GM21786 (cell line): ENCODE measurements at regions not wholly inside any gene's neighbourhood (a gene's known extent, or its start where the extent isn't known, plus 50 kb on each side); places are given as distances from the start of the nearest gene placed in this dataset.

Experiments used
- ATAC-seq: cut with Tn5 transposase; IDR thresholded peaks from one replicate; pipeline ENCODE4 v1.9.1; 2021; ENCODE audit not compliant: unreplicated experiment

DNA sequence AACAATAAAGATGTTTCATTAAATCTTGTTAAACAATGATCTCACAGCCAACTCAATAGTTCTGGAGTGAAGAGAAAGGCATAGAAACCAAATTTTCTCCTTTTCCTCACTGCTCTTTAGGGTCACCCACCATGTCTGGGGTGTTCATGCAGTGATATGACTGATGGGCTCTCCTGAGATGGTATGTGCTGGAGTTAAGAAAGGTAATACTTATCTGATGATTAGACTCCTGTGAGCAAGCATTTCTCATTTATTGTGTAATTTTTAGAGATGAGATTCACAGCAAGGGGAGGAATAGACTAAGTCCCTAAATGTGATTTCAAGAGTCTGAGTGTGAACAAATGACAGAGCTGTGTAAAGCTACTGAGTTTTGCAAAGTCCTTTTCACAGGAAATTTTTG, 1361.3 kb upstream of the CELF2 start:
- ATAC-seq = no peak

DNA sequence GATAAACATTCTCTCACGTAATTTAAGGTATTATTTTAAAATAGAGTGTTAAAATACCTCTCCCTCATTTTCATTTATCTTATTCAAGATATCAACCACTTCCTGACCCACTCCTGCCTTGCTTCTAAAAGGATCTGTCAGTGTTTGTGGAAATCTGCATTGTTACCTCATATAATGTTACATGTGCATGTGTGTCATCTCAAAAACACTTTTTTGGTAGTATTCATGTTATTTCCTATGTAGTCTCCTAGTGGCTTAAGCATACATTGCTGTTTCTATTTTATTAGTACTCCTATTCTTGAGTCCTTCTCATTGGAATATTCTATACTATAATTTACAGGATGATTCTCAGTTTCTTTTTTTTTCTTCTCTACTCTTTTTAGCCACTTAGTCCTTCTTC, 1360.7 kb upstream of the CELF2 start:
- no peak for ATAC-seq

DNA sequence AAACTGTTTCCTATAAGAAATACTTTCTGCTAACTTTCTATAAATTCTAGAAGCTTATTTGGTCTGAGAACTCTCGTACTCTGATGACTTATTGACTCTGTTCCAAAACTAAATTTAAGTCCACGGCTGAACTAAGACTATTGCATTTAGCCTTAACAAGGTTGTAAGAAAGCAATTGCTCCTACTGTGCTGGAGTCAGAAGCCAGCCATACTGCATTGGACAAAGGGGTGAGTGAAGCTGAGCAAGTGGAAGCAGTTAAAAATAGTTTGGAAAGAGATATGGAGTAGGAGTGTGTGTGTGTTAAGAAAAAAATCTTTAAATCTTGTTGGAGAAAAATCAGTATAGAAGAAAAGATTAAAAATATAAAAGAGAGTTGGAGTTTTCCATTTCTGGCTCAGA, 1360.1 kb upstream of the CELF2 start:
- ATAC-seq = no peak

- ATAC-seq = no peak
Observed at GRCh38 chr10:9668411-9668810, 1349.3 kb upstream of the CELF2 start.

DNA sequence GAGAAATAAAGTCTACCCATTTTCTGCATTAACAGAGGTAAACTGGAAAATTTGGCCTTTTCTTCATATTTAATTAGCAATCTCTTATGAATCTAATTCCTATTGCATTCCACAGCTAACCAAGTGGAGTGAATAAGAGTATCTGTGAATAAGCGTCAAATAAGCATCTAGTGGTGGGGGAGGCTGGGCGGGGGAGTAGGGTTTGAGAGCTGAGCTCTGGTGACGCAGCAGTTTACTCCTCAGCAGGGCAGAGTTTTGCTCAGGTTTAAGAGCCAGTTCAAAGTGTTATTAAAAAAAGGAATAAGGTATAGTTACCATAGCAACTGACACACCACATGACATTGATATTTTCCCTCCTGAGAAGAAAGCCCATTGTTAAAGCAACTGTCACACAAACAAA, 1346.8 kb upstream of the CELF2 start:
- ATAC-seq = no peak

- ATAC-seq = no peak
Observed at GRCh38 chr10:9681655-9682054, 1336.0 kb upstream of the CELF2 start.

GRCh38 chr10:9682802-9683201, 1334.9 kb upstream of the CELF2 start:
- ATAC-seq = no peak

GRCh38 chr10:9684186-9684585, 1333.5 kb upstream of the CELF2 start:
- ATAC-seq = no peak

DNA sequence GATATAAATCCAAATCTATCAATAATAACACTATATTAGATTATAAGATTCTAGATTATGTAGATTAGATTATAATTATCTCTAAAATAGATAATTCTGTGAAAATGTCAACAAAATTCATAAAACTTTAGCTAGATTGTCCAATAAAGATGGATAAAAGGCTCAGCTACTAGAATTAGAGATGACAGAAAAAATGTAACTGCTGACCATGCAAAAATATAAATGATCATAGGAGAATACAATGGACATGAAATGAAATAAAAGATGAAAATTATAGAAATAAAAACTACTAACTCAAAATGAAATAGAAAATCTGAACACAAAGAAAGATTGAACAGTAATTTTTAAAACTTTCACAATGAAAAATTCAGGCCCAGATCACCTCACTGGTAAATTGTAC, 1332.1 kb upstream of the CELF2 start:
- no peak for ATAC-seq

GRCh38 chr10:9688711-9689110, 1329.0 kb upstream of the CELF2 start:
- ATAC-seq = no peak

DNA sequence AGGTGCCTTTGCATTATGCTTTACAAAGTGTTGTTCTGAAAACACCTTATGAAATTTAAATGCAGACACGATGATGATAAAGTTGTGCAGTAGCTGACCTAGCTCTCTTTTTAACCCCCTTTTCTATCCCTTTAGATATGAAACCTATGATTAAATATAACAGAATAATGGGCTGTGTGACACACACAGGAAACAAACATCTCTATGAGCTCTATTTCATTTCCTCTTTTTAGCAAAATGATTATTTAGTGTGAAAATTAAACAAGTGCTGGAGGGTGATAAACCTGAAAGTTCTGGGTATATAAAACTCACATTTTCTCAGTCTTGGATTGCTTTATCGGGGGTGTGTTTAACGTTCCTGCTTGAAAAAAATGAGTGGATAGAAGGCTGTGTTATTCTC, 1310.5 kb upstream of the CELF2 start:
- ATAC-seq = no peak

DNA sequence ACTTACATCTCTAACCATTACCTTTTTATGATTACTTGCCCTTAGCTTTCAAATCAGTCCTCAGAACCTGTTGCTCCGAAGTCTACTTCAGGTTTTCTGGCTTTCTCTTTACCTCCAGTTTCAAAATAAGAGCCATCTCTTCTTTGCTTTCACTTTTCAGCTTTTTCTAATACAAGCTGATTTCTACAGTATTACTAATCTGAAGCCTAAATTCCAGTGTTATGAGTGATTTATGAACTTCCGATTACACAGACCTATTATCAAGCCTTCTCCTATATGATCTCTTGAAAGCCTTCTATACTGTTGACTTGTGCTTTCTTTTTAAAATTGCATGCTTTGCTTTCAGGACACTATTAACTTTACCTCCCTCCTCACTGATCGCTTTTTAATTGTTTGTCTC, 1307.8 kb upstream of the CELF2 start:
- no peak for ATAC-seq

- no peak for ATAC-seq
Observed at GRCh38 chr10:9712393-9712792, 1305.3 kb upstream of the CELF2 start.

DNA sequence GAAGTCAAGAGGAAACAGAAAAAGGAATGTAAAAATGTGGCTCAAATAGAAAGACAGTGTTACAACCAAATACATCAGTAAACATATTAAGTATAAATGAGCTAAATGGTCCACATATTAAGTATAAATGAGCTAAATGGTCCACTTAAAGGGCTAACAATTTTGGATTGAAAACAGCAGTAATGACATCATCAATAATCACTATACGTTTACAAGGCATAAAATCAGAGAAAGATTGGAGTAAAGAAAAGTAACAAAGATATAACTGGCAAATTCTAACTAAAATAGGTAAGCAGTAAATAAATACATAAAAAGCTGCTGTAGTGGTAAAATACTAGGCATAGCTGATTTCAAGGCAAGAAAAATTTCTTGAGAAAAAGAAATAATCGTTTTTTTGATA, 1298.4 kb upstream of the CELF2 start:
- ATAC-seq = no peak

DNA sequence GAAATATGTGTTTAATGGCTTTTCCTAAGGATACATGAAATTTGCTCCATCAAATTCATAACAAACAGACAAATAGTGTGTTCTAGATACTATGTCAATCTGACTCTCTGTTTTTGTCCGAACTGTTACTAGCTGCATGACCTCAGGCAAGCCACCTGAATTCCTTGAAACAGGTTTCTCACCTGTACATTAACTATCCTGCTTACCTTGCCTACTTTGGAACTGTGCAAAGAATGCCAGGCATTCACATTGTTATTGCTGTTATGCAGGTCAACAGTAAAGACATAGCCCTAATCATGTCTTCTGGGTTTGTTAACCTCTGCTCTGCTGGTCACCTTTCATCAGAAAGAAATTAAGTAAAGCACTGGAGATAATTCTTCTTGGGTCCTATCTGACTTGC, 1283.9 kb upstream of the CELF2 start:
- no peak for ATAC-seq

GRCh38 chr10:9734218-9734617, 1283.5 kb upstream of the CELF2 start:
- no peak for ATAC-seq

DNA sequence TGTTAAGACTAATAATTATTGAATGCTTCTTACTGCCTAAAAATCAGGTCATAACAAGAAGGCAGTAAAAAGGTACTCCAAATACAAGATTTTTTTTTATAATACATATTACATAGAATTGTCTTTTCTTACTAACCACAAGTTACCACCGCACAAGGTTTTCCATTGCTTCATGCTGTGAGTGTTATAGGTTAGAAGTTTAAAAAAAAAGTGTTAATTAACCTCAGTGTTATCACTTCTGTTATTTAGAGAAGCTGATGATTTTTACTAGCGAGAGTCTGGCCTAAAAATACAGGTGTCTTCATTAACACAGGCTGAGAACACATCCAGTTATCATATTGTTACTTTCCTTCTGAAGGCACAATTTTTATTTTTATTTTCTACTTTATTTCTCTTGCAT, 1281.9 kb upstream of the CELF2 start:
- ATAC-seq = no peak

DNA sequence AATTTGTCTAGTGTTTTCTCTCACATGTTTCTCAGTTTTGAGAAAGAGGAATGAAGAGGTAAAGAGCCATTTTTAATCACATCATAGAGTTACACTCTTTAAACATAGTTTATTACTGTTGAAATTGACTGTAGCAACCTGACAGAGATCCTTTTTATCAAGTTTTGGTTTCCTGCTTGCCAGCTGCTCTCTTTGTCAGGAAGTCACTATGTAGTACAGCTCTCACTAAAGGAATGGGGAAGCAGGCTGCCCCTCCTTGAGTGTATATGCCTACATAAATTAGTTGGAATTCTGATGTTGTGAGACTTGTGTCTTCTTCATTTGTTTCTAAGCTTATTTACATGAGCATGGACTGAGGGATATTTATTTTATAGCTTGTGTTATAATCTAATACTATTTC, 1274.0 kb upstream of the CELF2 start:
- no peak for ATAC-seq

- no peak for ATAC-seq
Observed at GRCh38 chr10:9745158-9745557, 1272.5 kb upstream of the CELF2 start.

DNA sequence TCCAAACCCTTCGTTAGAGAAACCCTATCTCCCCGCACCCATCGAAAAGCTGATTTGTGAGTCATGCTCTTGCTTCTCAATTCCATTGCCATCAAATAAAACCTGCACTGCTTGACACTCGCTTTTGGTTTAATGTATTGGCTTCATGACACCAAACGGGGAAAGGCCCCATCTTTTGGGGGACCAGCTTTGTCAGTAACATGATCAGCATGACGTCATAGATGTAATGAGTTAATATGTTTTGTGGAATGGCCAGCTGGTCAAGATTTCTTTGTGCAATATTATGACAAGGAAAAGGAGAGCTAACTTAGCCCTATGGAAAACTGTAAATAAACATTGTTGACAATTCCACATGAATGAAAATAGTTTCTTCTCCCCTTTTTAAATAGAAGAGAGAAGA, 1260.5 kb upstream of the CELF2 start:
- no peak for ATAC-seq

GRCh38 chr10:9759596-9759995, 1258.1 kb upstream of the CELF2 start:
- no peak for ATAC-seq

GRCh38 chr10:9762966-9763656, 1254.6 kb upstream of the CELF2 start:
- ATAC-seq = no peak

DNA sequence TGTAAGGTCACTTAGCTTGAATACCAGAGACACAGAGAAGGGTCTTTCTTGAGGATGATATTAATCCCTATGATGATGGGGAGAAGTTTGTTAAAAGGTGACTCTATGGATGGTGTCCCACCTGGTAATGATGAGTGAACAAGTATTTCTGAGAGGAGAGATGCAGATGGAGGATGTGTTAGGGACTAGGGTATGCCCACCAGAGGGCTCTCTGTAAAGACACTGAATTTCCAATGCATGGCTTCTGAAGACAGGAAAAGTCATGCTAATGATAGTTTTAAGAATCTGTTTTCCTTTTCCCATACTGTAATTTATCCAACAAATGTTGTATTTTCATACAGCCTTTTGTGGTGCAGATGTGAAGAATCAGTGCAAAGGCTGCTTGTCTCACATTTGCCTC, 1250.9 kb upstream of the CELF2 start:
- no peak for ATAC-seq

DNA sequence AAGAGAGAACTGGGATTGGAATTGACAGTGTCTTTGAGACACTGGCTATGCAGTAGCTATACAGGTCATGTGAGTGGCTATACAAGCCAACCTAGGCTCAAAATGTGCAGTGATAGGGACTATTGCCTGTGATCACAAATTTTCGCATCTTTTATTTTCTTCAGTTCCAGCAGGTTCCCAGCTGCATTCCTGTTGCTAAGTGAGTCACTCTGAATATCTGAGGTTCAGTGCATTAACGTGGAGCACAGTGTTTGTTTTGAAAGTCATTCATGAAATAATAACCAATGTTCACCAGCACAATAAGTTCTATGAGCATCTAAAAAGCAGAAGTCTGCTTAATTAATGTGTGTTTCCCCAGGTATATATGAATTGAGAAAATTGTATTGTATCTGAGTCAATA, 1236.0 kb upstream of the CELF2 start:
- ATAC-seq = no peak
